Bronchial epithelial cell (primary cell): ENCODE measurements at regions not wholly inside any gene's neighbourhood (a gene's known extent, or its start where the extent isn't known, plus 50 kb on each side); places are given as distances from the start of the nearest gene placed in this dataset.

Experiments used
- DNase-seq: peaks from one replicate; pipeline ENCODE4 v3.0.0-alpha.2; 2010; ENCODE audit warnings: low read depth
- FAIRE-seq: peaks from 2 replicates; lab custom pipeline; 2011; peaks lifted over from hg19 to GRCh38; lab: Jason Lieb, UNC
- H3K27me3 ChIP-seq: 2 replicates; pipeline ENCODE4 v1.5.1; 2011; ENCODE audit warnings: low read length; ENCODE audit not compliant: control insufficient read depth, insufficient read depth
- H3K36me3 ChIP-seq: 2 replicates; pipeline ENCODE4 v1.5.1; 2011; ENCODE audit warnings: low read length; ENCODE audit not compliant: control insufficient read depth, insufficient read depth
- H3K4me3 ChIP-seq: 2 replicates; pipeline ENCODE4 v1.5.1; 2011; ENCODE audit warnings: mild to moderate bottlenecking, low read depth, low read length, control low read depth
- CTCF ChIP-seq: IDR thresholded peaks from 2 replicates; pipeline ENCODE4 v1.5.1; 2011; ENCODE audit warnings: mild to moderate bottlenecking, moderate library complexity, low read length, control low read depth, inconsistent platforms; ENCODE audit not compliant: insufficient read depth, severe bottlenecking

GRCh38 chr13:74969419-74969818 lies 512.5 kb downstream of the TBC1D4 start:
- TF ChIP-seq CTCF, result no peak
- no peaks in the 10 kb centered on the region for H3K27me3 ChIP-seq
- DNase-seq (no peak), FAIRE-seq (no peak)
- H3K4me3 ChIP-seq, result no peak overlapping the region
- no peaks in the 10 kb centered on the region for H3K36me3 ChIP-seq

- no peaks in the 10 kb centered on the region for H3K36me3 ChIP-seq
- no peak for TF ChIP-seq CTCF
- no peaks in the 10 kb centered on the region for H3K27me3 ChIP-seq
- FAIRE-seq (no peak), DNase-seq (no peak)
- no peak overlapping the region for H3K4me3 ChIP-seq
Observed at GRCh38 chr13:74966814-74967424, 515.0 kb downstream of the TBC1D4 start.

GRCh38 chr13:74966275-74966674 lies 515.7 kb downstream of the TBC1D4 start:
- FAIRE-seq, result no peak
- TF ChIP-seq CTCF, result no peak
- no peak overlapping the region for H3K4me3 ChIP-seq
- H3K36me3 ChIP-seq, result no peaks in the 10 kb centered on the region
- no peaks in the 10 kb centered on the region for H3K27me3 ChIP-seq
- DNase-seq, result no peak

- no peak for FAIRE-seq
- H3K4me3 ChIP-seq, result no peak overlapping the region
- no peaks in the 10 kb centered on the region for H3K36me3 ChIP-seq
- no peak for DNase-seq
- H3K27me3 ChIP-seq, result no peaks in the 10 kb centered on the region
- TF ChIP-seq CTCF, result no peak
Observed at GRCh38 chr13:74945637-74946036, 536.3 kb downstream of the TBC1D4 start.

- Histone ChIP-seq H3K27me3 (no peaks in the 10 kb centered on the region), H3K36me3 (no peaks in the 10 kb centered on the region), H3K4me3 (no peak overlapping the region)
- FAIRE-seq (no peak), DNase-seq (no peak)
- no peak for TF ChIP-seq CTCF
Observed at GRCh38 chr13:74931698-74932433, 550.1 kb downstream of the TBC1D4 start.
